Astrocyte (in vitro differentiated cells and primary cell): ENCODE measurements at regions not wholly inside any gene's neighbourhood (a gene's known extent, or its start where the extent isn't known, plus 50 kb on each side); places are given as distances from the start of the nearest gene placed in this dataset.

ENCODE experiments used
- DNase-seq: peaks from one replicate; pipeline ENCODE4 v3.0.0-alpha.2; 2010; ENCODE audit warnings: low read depth
- FAIRE-seq: peaks from 2 replicates; lab custom pipeline; 2011; peaks lifted over from hg19 to GRCh38; lab: Jason Lieb, UNC
- H2AFZ ChIP-seq: 2 replicates; pipeline ENCODE4 v1.6.0; 2012; ENCODE audit warnings: low read depth, low read length, inconsistent platforms
- H3K27ac ChIP-seq: 2 replicates; pipeline ENCODE4 v1.5.1; 2011; ENCODE audit warnings: low read depth, low read length, inconsistent platforms
- H3K27me3 ChIP-seq: 2 replicates; pipeline ENCODE4 v1.6.0; 2011; ENCODE audit warnings: low read length, inconsistent platforms; ENCODE audit not compliant: insufficient read depth
- H3K36me3 ChIP-seq: 2 replicates; pipeline ENCODE4 v1.5.1; 2011; ENCODE audit warnings: low read length, inconsistent platforms; ENCODE audit not compliant: insufficient read depth
- H3K4me1 ChIP-seq: 2 replicates; pipeline ENCODE4 v1.5.1; 2011; ENCODE audit warnings: low read length, inconsistent platforms; ENCODE audit not compliant: insufficient read depth
- H3K4me2 ChIP-seq: 2 replicates; pipeline ENCODE4 v1.6.0; 2012; ENCODE audit warnings: low read length, inconsistent platforms
- H3K4me3 ChIP-seq: 2 replicates; pipeline ENCODE4 v1.5.1; 2011; ENCODE audit warnings: low read depth, mild to moderate bottlenecking, low read length, inconsistent platforms; ENCODE audit not compliant: insufficient read depth
- H3K79me2 ChIP-seq: 2 replicates; pipeline ENCODE4 v1.6.0; 2012; ENCODE audit warnings: mild to moderate bottlenecking, low read length, inconsistent platforms; ENCODE audit not compliant: insufficient read depth
- H3K9ac ChIP-seq: 2 replicates; pipeline ENCODE4 v1.6.0; 2012; ENCODE audit warnings: mild to moderate bottlenecking, low read length, inconsistent platforms
- H3K9me3 ChIP-seq: 2 replicates; pipeline ENCODE4 v1.5.1; 2012; ENCODE audit warnings: low read depth, mild to moderate bottlenecking, low read length, inconsistent platforms; ENCODE audit not compliant: insufficient read depth
- H4K20me1 ChIP-seq: 2 replicates; pipeline ENCODE4 v1.6.0; 2012; ENCODE audit warnings: low read length, inconsistent platforms; ENCODE audit not compliant: insufficient read depth
- H3K27ac Mint-ChIP-seq: one replicate; pipeline ENCODE4 v1.8.0; 2021; ENCODE audit warnings: mild to moderate bottlenecking, mixed read lengths; ENCODE audit not compliant: unreplicated experiment
- H3K27me3 Mint-ChIP-seq: one replicate; pipeline ENCODE4 v1.8.0; 2021; ENCODE audit warnings: low read depth, mixed read lengths; ENCODE audit not compliant: unreplicated experiment
- H3K36me3 Mint-ChIP-seq: one replicate; pipeline ENCODE4 v1.8.0; 2021; ENCODE audit warnings: low read depth, mixed read lengths; ENCODE audit not compliant: unreplicated experiment
- H3K4me1 Mint-ChIP-seq: one replicate; pipeline ENCODE4 v1.8.0; 2021; ENCODE audit warnings: low read depth, mixed read lengths; ENCODE audit not compliant: unreplicated experiment
- H3K4me3 Mint-ChIP-seq: one replicate; pipeline ENCODE4 v1.8.0; 2021; ENCODE audit warnings: mild to moderate bottlenecking, moderate library complexity, mixed read lengths; ENCODE audit not compliant: unreplicated experiment
- H3K9me3 Mint-ChIP-seq: one replicate; pipeline ENCODE4 v1.8.0; 2021; ENCODE audit warnings: mild to moderate bottlenecking, mixed read lengths; ENCODE audit not compliant: unreplicated experiment
- CTCF ChIP-seq: IDR thresholded peaks from 2 replicates; pipeline ENCODE4 v1.5.1; 2011; ENCODE audit warnings: low read depth, mild to moderate bottlenecking, inconsistent platforms, low read length, moderate library complexity; ENCODE audit not compliant: insufficient read depth
- EZH2 ChIP-seq: IDR thresholded peaks from 2 replicates; pipeline ENCODE4 v1.6.1; 2012; ENCODE audit warnings: mild to moderate bottlenecking, low read length, inconsistent platforms; ENCODE audit not compliant: insufficient read depth

GRCh38 chr20:48482790-48483189 is 345.0 kb downstream of the PREX1 start:
- peaks cover 43% of the 10 kb centered on the region for H3K27me3 Mint-ChIP-seq
- Histone ChIP-seq H3K4me1 (no peaks in the 10 kb centered on the region), H3K9me3 (no peaks in the 10 kb centered on the region), H4K20me1 (no peaks in the 10 kb centered on the region), H3K9ac (no peak overlapping the region), H3K4me3 (no peak overlapping the region), H3K36me3 (no peaks in the 10 kb centered on the region), H3K79me2 (no peaks in the 10 kb centered on the region), H3K4me2 (no peak overlapping the region), H3K27ac (no peak overlapping the region), H3K27me3 (peaks cover 12% of the 10 kb centered on the region), H2AFZ (no peak overlapping the region)
- no peak for FAIRE-seq
- no peaks in the 10 kb centered on the region for H3K36me3 Mint-ChIP-seq
- no peaks in the 10 kb centered on the region for H3K9me3 Mint-ChIP-seq
- H3K27ac Mint-ChIP-seq, result no peak overlapping the region
- H3K4me3 Mint-ChIP-seq, result no peak overlapping the region
- TF ChIP-seq EZH2, result no peak
- no peak for DNase-seq
- peaks cover 5% of the 10 kb centered on the region for H3K4me1 Mint-ChIP-seq

- Mint-ChIP-seq H3K4me3 (no peak overlapping the region), H3K9me3 (peaks cover 14% of the 10 kb centered on the region), H3K4me1 (peaks cover 2% of the 10 kb centered on the region), H3K27ac (no peak overlapping the region), H3K36me3 (no peaks in the 10 kb centered on the region), H3K27me3 (peaks cover 53% of the 10 kb centered on the region)
- H3K4me2 ChIP-seq, result no peak overlapping the region
- H2AFZ ChIP-seq, result no peak overlapping the region
- H3K9me3 ChIP-seq, result no peaks in the 10 kb centered on the region
- H3K27me3 ChIP-seq, result peaks cover 12% of the 10 kb centered on the region
- no peaks in the 10 kb centered on the region for H4K20me1 ChIP-seq
- FAIRE-seq, result no peak
- H3K9ac ChIP-seq, result no peak overlapping the region
- H3K27ac ChIP-seq, result no peak overlapping the region
- no peak for DNase-seq
- H3K36me3 ChIP-seq, result no peaks in the 10 kb centered on the region
- no peaks in the 10 kb centered on the region for H3K4me1 ChIP-seq
- H3K4me3 ChIP-seq, result no peak overlapping the region
- TF ChIP-seq CTCF, result no peak
- TF ChIP-seq EZH2, result no peak
- H3K79me2 ChIP-seq, result no peaks in the 10 kb centered on the region
Observed at GRCh38 chr20:48480216-48480772, 347.5 kb downstream of the PREX1 start.

- Histone ChIP-seq H2AFZ (no peak overlapping the region), H3K27me3 (peaks cover 12% of the 10 kb centered on the region), H3K79me2 (no peaks in the 10 kb centered on the region), H3K4me1 (no peaks in the 10 kb centered on the region), H3K9me3 (no peaks in the 10 kb centered on the region), H3K36me3 (no peaks in the 10 kb centered on the region), H4K20me1 (no peaks in the 10 kb centered on the region), H3K4me3 (no peak overlapping the region), H3K4me2 (no peak overlapping the region), H3K27ac (no peak overlapping the region), H3K9ac (no peak overlapping the region)
- Mint-ChIP-seq H3K4me3 (no peak overlapping the region), H3K36me3 (no peaks in the 10 kb centered on the region), H3K27me3 (peaks cover 48% of the 10 kb centered on the region), H3K9me3 (peaks cover 14% of the 10 kb centered on the region), H3K27ac (no peak overlapping the region), H3K4me1 (no peaks in the 10 kb centered on the region)
- FAIRE-seq, result no peak
- no peak for DNase-seq
- TF ChIP-seq CTCF (no peak), EZH2 (no peak)
Observed at GRCh38 chr20:48478806-48479585, 348.8 kb downstream of the PREX1 start.
